ENCODE measurements at regions not wholly inside any gene's neighbourhood (a gene's known extent, or its start where the extent isn't known, plus 50 kb on each side); places are given as distances from the start of the nearest gene placed in this dataset.

DNA sequence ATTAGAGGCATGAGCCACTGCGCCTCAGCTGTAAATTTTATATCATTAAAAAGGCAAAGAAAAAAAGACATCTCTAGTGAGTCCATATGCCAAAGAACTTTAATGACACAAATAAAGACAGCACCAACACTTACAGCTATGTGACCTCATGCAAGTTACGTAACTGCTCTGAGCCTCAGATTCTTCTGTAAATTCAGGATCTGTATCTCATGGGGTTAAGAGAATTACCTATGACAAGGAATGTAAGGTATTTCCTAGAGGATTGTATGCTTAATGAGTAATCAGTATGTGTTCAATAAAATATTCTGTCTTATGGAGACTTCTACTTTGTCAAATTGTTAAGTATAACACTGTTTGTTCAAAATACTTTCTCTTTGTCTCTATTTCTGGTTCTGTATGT lies 274.0 kb upstream of the GLI3 start:
- FAIRE-seq (no peak), DNase-seq (ENCODE audit: insufficient read length, low spot score) (no peak)

DNA sequence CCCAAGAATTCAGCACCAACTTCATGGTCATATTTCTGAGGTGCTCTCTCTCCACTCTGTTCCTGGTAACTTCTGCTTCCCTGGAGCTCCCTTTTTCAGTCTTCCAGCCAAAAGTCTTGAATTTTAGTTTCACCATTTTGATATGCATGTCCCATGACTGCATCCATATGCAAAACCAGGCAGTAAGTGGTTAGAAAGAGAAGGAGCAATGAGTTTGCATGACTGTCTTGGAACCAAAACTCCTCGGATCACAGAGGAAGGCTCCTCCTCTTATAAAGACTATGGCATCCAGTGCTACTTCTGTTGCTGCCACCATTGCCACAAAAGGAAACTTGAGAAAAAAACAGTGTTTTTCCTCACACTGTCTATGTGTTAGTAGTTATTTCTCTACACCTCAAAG lies 269.1 kb upstream of the GLI3 start:
- DNase-seq (ENCODE audit: insufficient read length, low spot score) (no peak), FAIRE-seq (no peak)

DNA sequence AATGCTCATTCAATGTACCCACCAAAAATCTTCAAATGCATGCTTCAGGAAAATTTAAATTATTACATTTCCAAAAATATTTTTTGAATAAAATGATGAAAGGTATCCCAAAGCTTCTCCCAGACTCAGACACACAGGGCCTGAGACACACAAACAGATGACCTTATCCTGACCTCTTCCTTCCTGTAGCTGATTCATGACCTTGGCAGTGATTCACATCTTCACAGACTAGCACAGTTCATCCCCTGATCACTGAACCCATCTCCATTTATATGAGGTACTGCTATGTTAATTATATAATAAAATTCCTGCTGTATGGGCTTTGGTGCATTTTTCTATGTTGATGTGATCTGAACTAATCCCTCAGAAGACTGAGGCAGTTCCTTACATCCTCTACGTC lies 265.0 kb upstream of the GLI3 start:
- FAIRE-seq (no peak), DNase-seq (ENCODE audit: insufficient read length, low spot score) (no peak)

DNA sequence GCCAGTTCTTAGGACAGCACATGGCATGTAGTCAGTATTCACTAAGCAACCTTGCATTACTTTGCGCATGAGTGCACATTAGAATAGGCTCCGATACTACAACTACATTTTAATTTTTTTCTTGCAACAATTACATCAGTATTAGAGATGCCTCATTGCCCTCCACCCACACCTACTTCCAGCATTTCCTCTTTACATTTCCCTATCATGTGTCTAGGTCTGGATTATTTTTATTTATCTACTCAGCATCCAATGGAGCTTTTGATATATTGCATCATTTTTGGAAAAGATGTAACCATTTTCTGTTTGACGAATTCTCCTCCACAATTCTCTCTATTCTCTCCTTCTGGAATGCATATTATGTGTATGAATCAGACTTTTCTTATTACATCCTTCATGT lies 258.2 kb upstream of the GLI3 start:
- DNase-seq (ENCODE audit: insufficient read length, low spot score) (no peak), FAIRE-seq (no peak)

DNA sequence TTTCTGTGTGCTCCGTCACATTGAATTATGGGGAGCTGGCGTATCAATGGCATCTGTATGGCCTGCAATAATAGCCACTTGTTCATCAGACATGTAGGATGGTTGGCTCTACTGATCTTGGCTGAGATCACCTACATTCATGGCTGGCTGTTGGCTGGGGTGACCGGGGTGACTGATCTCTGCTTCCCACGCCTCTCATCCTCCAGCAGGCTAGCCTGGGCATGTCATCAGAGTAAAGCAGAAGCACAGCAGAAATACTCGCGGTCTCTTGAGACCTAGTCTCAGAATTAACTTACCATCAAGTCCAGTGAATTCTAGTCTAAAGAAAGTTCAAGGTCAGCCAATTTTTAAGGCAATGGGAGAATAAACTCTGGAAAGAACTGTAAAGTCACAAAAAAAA lies 257.7 kb upstream of the GLI3 start:
- DNase-seq (ENCODE audit: insufficient read length, low spot score) (no peak), FAIRE-seq (no peak)

DNA sequence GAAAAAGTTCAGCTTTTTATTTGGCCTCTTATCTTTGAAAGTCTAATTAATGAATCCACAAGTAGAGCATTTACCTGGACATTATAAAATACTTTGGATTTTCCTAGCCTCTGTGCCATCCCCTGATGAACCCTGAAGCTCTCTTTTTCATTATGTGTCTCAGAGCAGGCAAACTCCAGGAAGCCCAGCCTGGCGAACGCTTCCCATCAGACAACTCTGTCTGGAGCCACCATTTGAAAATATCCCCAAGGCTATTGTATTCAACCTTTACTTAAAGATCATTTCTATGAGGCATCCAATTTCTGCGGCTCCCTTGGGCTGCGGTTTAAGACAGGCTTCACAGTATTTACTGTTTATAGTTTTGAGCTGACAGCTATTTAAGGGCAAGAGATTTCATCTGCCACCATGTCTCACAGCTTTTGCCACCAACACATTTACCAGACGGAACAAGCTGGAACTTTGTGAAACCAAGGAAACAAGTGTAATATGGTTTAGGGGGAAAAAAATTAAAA lies 257.2 kb upstream of the GLI3 start:
- FAIRE-seq (no peak), DNase-seq (ENCODE audit: insufficient read length, low spot score) (no peak)

DNA sequence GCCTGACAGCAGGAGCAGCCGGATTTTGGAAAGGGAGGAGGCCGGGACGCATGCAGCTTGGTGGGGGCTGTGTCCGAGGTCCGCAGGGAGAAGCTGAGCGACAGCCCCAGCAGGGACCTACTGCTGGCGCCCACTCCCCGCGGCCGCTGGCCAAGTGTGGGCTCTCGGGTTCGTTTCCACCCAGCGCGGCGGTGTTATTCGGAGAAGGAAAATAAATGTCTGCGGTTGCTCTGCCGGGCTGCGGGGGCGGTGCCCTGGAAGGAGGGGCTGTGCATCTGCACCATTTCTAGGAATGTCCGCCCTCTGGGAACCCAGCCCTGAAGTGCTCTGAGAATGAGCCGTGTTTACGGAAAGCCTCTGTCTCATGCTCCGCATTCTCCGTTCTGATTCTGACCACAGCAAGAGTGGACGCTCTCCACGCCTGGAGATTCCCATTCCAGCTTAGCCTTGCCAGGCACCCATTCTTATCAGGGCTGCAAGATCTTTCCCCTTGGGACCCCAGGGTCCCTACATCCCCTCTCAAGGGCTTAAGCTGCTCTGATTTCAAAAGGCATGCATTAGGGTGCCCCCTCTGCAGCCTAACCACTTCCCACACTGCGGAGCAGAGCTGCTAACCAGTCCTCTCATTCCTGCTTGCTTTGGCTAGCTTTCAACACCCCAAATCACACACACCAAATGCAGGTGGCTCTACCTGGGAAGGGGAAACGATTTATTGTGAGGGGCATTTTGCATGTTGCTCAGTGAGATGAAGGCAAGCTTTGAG lies 256.6 kb upstream of the GLI3 start:
- FAIRE-seq (no peak), DNase-seq (ENCODE audit: insufficient read length, low spot score) (no peak)

DNA sequence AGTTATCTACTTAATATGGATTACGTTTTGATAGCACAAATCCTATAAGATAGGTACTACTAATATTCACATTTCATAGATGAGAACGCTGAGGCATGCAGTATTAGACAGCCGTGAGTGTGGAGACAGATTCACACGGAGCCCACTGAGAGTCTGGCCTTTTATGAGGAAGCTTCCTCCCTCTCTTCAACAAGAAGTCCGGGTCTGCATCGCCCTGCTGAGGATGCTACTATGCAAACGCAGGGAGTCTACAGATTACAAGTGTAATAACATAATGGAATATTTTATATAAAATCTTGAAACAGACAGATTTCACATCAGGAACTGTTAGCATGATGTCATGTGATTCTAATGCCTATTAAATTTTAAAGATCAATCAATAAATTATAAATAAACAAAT lies 255.9 kb upstream of the GLI3 start:
- no peak for FAIRE-seq

DNA sequence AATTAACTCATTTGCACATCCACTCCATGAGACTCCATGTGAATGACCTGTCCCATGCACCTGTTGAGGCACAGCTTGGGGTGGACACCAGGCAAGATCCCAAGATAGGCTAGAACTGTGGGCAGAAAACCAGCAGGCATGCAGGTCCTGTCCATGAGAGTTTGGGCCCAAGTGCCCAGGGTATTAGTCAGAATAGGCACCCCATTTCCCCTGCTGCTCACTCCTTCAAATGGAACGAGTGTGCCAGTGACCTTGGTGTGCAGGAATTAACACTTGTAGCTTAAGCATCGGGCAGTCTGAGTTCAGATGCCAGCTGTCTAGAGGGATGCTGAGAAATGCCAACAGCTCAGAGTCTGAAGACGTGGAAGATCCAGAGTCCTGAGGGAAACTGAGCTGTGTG lies 254.1 kb upstream of the GLI3 start:
- DNase-seq (ENCODE audit: insufficient read length, low spot score), result no peak
- FAIRE-seq, result no peak

More for the DNA sequence above, 255.9 kb upstream of the GLI3 start:
- no peak for DNase-seq (ENCODE audit: insufficient read length, low spot score)

DNA sequence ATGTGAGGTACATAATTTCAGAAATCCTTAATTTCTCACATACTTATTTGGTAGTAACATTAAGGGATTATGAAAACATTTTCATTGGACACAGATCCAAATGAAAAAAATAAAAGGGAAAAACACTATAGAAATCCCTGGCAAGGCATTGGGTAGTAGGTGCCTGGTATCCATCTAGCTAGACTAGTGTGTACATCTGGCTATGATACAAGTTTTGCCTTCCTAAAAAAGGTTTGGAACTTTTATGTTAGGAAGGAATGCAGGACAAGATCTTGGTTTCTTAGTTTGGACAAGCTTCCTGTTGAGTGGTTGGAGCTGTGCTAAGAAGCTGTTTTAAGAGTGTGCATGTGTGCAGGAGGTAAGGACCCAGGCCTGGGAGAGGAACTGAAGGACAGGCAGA lies 252.3 kb upstream of the GLI3 start:
- no peak for FAIRE-seq
- DNase-seq (ENCODE audit: insufficient read length, low spot score), result no peak

DNA sequence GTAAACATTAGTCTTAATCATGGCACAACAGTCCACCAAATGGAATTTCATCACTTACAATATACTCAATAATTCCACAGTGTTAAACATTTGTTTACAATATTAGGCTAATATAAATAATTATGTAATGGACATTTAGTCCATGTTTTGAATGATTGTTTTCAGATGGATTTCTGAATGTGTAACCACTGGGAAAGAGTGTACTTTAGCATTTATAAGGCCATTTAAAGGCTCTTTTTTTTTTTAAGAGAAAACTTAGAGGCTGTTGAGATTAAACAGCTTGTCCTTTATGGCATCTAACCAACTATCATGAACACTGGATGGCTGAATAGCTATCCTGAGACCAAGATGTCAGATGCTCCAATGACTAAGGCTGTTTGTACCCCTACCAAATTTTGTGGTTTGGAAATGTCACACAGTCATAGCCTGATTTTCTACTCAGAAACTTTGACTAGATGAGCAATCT lies 248.3 kb upstream of the GLI3 start:
- DNase-seq (ENCODE audit: insufficient read length, low spot score) (no peak), FAIRE-seq (no peak)

DNA sequence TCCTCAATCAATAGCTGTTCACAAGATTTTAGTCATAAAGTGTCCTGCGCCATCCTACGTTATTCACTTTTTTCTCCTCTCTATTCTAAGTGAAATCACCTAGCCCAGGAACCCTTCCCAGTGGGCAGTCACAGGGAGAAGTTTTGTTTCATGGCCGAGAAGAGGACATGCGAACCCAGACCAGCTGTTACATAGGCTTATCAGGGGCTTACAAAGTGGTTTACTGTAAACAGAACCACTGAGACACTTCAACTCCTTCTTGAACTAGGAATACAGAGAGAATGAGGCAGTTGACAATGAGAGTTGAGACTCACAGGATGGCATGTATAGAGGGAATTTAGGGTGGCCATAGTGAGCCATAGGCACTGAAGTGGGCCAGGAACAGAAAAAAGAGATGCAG lies 246.9 kb upstream of the GLI3 start:
- FAIRE-seq (no peak), DNase-seq (ENCODE audit: insufficient read length, low spot score) (no peak)

DNA sequence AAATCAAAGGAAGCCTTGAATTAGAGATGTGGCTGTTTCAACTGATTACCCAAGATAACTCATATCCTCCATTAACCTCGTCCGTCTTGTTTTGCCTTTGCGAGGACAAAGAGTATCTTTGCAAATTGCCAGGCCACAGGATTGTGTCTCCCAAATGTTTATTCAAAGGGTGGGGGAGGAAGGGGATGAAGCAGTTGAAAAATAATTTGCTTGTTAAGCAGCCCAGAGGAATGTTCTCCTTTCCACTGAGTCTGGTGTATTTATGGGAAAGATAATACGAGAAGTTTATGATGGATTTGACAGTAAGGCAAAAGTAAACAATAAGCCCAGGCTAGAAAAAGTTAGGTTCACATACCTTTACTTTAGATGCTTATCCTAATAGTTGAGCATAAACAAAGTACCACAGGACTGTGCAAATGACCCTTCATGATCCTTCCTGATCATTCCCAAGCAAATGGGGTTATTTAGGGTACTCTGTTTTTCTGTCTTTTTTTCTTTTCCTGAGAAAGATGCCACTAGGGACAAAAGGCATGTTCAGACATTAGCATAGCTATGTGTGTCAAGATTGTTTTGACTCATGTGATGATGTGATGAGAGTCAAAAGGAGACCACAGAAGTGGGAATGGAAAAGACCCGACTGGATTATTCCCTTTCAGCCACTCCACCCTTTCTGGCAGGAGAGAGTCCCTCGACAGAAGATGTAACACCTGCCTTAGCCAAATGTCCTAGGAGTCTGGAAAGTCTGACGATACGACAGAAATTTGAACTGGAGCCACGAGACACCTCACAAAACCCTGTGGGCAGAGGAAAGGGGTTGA lies 243.0 kb upstream of the GLI3 start:
- DNase-seq (ENCODE audit: insufficient read length, low spot score) (no peak), FAIRE-seq (no peak)

DNA sequence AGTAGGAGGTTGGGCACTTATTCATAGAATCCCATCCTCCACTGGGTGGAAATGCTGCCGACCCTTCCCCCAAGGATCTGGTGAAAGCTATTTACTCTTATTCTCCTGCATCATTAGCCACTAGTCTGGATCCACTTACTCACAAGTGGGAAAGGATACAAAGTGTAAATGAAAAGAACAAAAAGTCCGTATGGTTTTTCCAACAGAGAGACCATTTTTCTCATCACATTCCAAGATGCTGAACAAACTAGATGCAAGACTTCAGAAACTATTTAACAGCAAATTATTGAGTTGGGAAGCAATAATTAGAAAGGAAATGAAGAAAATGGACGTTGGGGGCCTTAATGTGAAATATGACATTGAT lies 242.4 kb upstream of the GLI3 start:
- DNase-seq (ENCODE audit: insufficient read length, low spot score), result no peak
- FAIRE-seq, result no peak

DNA sequence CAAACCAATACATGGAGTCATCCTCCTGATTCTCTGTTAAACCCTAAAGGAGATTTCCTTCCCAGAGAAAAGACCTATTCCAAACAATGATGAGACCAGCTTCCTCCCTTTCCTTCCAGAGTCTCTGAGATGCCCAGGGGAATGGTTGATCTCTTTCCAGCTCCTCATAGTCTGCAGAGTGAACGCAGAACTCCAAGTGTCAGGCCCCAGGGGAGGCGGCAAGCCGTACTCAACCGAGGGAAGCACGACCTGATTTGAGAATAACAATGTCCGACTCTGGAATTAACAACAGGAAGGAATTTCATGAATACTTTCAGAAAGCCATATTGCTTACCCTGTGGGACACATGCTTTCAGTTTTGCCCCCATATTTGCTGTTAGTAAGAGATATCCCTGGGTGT lies 241.7 kb upstream of the GLI3 start:
- DNase-seq (ENCODE audit: insufficient read length, low spot score) (no peak), FAIRE-seq (no peak)

DNA sequence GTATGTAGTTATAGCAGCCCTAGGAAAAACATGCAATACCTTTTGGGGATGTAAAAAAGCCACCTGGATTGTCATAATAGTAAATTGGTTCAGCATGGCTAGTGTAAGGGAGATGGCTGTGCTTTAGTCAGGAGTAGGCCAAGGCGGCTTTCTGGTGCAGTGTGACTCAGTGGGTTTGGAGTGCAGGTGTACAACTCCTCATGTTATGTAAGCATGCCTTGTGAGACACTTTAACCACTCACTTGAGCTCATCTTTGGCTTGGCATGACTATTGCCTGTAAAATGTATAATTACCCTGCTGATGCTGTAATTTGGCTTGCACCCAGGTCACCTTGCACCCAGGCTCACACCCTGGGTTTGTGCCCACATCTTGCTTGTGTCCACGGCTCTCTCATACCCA lies 239.2 kb upstream of the GLI3 start:
- DNase-seq (ENCODE audit: insufficient read length, low spot score), result no peak
- FAIRE-seq, result no peak

DNA sequence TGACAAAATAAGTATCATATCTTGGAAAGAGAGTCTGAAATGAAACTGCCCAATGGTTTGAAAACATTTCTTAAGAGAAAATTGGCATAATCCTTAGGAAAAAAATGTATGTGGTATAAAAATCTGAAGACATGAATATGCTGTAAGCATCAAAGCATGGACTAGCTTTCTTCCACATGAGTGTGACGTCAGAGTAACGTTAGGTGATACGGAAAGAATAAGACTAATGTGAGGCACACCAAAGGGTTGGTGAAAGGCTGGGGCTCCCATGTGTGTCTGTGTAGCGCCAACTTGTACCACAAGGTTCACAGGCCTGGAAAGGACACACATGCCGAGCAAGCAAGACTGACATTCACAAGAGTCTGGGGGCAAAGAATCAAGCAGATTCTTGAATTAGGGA lies 238.1 kb upstream of the GLI3 start:
- FAIRE-seq (no peak), DNase-seq (ENCODE audit: insufficient read length, low spot score) (no peak)

DNA sequence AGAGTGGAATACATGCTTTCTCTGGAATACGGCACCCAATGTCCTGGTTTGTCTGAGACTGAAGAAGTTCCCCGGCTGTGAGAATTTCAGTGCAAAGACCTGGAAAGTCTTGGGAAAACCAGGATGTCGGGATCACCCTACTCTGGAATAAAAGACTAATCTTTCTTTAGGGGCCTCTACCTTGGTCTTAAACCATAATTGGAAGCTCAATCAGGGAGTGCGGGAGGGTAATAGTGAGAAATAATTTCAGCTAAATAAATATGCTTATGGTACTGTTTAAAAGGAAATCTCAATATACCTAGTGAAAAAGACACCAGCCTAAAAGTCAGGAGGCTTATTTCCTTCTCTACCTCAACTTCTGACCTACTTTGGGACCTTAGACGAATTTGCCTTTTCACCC lies 236.1 kb upstream of the GLI3 start:
- DNase-seq (ENCODE audit: insufficient read length, low spot score), result no peak
- FAIRE-seq, result no peak

DNA sequence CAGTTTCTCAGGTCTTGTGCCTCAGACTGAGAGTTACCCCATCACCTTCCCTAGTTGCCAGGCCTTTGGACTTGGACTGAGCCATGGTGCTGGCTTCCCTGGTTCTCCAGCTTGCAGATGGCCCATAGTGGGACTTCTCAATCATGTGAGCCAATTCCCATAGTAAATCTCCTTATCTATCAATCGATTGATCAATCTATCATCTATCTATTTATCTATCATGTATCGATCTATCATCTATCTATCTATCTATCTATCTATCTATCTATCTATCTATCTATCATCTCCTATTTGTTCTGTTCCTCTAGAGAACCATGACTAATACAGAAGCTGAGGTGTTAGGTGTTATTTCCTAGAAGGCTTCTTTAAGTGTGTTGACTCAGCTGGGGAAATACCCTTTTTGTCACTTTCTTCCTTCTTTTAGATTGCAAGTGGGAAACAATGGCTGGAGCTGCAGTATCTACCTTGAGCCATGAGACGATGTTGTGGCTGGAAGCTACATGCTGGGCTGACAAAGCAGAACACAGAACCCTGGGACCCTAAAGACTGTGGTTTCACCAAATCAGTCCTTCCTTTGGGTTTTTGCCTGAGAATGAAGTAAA lies 234.7 kb upstream of the GLI3 start:
- FAIRE-seq, result no peak
- DNase-seq (ENCODE audit: insufficient read length, low spot score), result no peak

DNA sequence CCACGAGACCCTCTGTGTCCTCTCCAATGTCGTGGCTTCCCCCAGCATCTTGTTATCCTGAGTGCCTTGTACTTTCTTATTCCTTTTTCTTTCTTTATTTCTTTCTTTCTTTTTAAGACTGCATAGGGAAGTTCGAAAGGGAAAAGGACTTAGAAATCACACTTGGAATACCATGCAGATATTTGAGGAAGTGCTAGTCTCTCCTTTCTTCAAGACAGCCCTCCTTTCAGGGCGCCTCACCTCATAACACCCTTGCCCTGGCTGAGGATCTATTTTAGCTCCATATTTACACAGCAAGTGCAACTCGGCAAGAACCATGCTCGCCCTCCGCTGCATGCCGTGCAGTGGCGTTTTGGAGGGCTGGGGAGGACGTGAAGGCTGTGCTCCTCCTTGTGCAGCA lies 232.3 kb upstream of the GLI3 start:
- no peak for FAIRE-seq
- no peak for DNase-seq (ENCODE audit: insufficient read length, low spot score)

DNA sequence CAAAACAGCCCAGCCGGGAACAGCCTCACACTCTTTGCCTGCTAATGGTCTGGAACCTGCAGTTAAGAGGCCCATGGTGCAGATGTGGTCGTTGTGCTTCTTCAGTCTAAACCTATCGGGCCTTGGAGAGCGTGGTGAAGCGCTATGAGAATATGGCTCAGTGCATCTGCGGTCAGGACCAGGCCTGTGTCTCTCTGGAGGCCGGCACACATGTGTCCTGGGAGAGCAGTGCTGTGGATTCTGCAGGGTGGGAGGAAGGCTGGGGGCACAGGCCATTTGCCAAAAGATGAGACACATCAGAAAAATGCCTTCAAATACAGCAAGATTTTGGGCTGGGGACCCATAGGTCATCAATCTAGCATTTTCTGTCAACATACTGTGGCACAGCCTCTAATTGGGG lies 231.5 kb upstream of the GLI3 start:
- FAIRE-seq (no peak), DNase-seq (ENCODE audit: insufficient read length, low spot score) (no peak)

DNA sequence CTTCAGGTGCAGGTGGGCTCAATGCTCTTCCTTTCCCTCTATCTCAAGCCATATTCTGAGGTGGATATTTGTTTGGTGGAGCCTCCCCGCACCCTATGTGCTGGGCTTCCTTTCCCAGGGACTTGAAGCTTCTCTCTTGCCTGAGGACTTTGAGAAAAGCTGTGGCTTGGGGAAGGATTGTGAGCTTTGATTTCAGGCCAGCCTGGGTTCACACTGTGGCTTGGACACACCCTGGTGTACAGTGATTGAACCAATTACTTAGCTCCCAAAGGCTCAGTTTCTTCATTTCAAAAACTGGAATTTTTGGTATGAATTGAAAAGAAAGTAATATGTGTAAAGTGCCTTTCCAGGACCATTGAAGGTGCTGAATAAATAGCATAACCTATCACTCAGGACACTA lies 224.5 kb upstream of the GLI3 start:
- DNase-seq (ENCODE audit: insufficient read length, low spot score) (no peak), FAIRE-seq (no peak)

All from GM19239 (cell line).